HepG2 (cell line): ENCODE measurements at regions not wholly inside any gene's neighbourhood (a gene's known extent, or its start where the extent isn't known, plus 50 kb on each side); places are given as distances from the start of the nearest gene placed in this dataset.

Source experiments
- GABPA ChIP-seq, 2 experiments: IDR thresholded peaks; 2 replicates each; pipeline ENCODE4 v1.6.1; 2011 to 2016; ENCODE audit warnings: low read depth in 2 of 2, low read length in 1 of 2, missing biosample characterization in 1 of 2, missing genetic modification characterization in 1 of 2
- HOXA5 ChIP-seq: sonication (generic); formaldehyde crosslinking; IDR thresholded peaks from 2 replicates; pipeline ENCODE4 v1.4.0; 2020; ENCODE audit warnings: missing genetic modification reagents
- MXD4 ChIP-seq: IDR thresholded peaks from 2 replicates; pipeline ENCODE4 v1.6.1; 2016; ENCODE audit warnings: mild to moderate bottlenecking, missing biosample characterization, missing genetic modification reagents
- NFKBIZ ChIP-seq: IDR thresholded peaks from 2 replicates; pipeline ENCODE4 v1.6.1; 2018; ENCODE audit warnings: missing genetic modification reagents, missing compliant biosample characterization
- POLR2A ChIP-seq, 2 experiments: IDR thresholded peaks; 2 replicates each; pipeline ENCODE4 v1.6.1; 2011; ENCODE audit warnings: low read depth in 2 of 2, low read length in 2 of 2, mild to moderate bottlenecking in 1 of 2, moderate library complexity in 1 of 2; ENCODE audit not compliant: insufficient read depth in 1 of 2
- REL ChIP-seq: sonication (generic); formaldehyde crosslinking; conservative IDR thresholded peaks from 2 replicates; pipeline ENCODE4 v1.8.0; 2022; ENCODE audit warnings: mild to moderate bottlenecking, missing genetic modification reagents, moderate library complexity
- RFXANK ChIP-seq: IDR thresholded peaks from 2 replicates; pipeline ENCODE4 v1.6.1; 2016
- YEATS2 ChIP-seq: sonication (generic); formaldehyde crosslinking; IDR thresholded peaks from 2 replicates; pipeline ENCODE4 v1.4.0; 2020; ENCODE audit warnings: missing genetic modification reagents, borderline replicate concordance
- ZFP41 ChIP-seq: sonication (generic); formaldehyde crosslinking; IDR thresholded peaks from 2 replicates; pipeline ENCODE4 v1.4.0; 2020; ENCODE audit warnings: mild to moderate bottlenecking, missing genetic modification reagents, borderline replicate concordance
- ZNF501 ChIP-seq: sonication (generic); formaldehyde crosslinking; IDR thresholded peaks from 2 replicates; pipeline ENCODE4 v1.5.1; 2020; ENCODE audit warnings: mild to moderate bottlenecking, moderate library complexity, missing genetic modification reagents
- ZNF839 ChIP-seq: sonication (generic); formaldehyde crosslinking; IDR thresholded peaks from 2 replicates; pipeline ENCODE4 v1.4.0; 2020; ENCODE audit warnings: missing genetic modification reagents, mild to moderate bottlenecking, borderline replicate concordance
- TF ChIP-seq, protein P1 (sequence below): sonication (generic); formaldehyde crosslinking; IDR thresholded peaks from 2 replicates; pipeline ENCODE4 v1.5.0; 2020; ENCODE audit warnings: mild to moderate bottlenecking, missing genetic modification reagents, moderate library complexity
- TF ChIP-seq, protein P2 (sequence below), 2 experiments: IDR thresholded peaks; 2 replicates each; pipeline ENCODE4 v1.6.1; 2011 to 2012; ENCODE audit warnings: low read length in 2 of 2, borderline replicate concordance in 1 of 2, low read depth in 1 of 2, mild to moderate bottlenecking in 1 of 2, moderate library complexity in 1 of 2
- TF ChIP-seq, protein P3 (sequence below): sonication (generic); formaldehyde crosslinking; IDR thresholded peaks from 2 replicates; pipeline ENCODE4 v1.5.1; 2020; ENCODE audit warnings: missing genetic modification reagents, mild to moderate bottlenecking, borderline replicate concordance

DNA sequence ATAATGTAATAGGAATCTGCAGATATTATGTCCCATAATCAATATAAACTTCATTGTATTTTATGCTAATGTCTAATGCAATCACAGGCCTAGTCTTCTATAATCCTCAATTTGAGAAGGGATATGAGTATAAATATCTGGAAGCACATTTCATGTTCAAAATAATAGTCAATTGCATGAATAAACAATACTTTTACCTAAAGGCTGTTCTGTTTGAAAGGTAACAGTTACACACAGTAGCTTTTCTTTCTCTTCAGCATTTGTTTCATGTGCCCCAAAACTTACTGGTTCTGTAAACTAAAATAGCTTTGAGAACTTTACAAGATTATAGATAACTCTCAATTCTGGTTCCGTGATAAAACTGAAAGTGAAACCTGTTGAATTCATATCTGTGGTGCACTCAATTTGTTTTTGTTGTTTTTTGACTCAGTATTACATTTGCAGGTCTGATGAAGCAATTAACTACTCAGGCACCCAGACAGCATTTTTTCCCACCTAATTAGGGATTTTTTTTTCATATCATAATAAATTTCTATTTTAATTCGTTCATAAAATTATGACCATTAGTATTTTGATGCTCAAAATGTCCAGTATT, 1193.8 kb downstream of the SLITRK1 start:
- TF ChIP-seq GABPA (IDR thresholded peaks at IDR 0.05; ENCODE audit: low read depth, low read length), result no peak
- no peak for TF ChIP-seq GABPA (CRISPR knock-in tag; IDR thresholded peaks at IDR 0.05; ENCODE audit: low read depth)
- TF ChIP-seq REL (CRISPR knock-in tag), result no peak
- no peak for TF ChIP-seq NFKBIZ
- no peak for TF ChIP-seq RFXANK (CRISPR knock-in tag)
- no peak for TF ChIP-seq ZFP41
- TF ChIP-seq, protein P1, sequence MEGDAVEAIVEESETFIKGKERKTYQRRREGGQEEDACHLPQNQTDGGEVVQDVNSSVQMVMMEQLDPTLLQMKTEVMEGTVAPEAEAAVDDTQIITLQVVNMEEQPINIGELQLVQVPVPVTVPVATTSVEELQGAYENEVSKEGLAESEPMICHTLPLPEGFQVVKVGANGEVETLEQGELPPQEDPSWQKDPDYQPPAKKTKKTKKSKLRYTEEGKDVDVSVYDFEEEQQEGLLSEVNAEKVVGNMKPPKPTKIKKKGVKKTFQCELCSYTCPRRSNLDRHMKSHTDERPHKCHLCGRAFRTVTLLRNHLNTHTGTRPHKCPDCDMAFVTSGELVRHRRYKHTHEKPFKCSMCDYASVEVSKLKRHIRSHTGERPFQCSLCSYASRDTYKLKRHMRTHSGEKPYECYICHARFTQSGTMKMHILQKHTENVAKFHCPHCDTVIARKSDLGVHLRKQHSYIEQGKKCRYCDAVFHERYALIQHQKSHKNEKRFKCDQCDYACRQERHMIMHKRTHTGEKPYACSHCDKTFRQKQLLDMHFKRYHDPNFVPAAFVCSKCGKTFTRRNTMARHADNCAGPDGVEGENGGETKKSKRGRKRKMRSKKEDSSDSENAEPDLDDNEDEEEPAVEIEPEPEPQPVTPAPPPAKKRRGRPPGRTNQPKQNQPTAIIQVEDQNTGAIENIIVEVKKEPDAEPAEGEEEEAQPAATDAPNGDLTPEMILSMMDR (CRISPR knock-in tag), result no peak
- no peak for TF ChIP-seq MXD4
- no peak for TF ChIP-seq ZNF501
- TF ChIP-seq, protein P2, sequence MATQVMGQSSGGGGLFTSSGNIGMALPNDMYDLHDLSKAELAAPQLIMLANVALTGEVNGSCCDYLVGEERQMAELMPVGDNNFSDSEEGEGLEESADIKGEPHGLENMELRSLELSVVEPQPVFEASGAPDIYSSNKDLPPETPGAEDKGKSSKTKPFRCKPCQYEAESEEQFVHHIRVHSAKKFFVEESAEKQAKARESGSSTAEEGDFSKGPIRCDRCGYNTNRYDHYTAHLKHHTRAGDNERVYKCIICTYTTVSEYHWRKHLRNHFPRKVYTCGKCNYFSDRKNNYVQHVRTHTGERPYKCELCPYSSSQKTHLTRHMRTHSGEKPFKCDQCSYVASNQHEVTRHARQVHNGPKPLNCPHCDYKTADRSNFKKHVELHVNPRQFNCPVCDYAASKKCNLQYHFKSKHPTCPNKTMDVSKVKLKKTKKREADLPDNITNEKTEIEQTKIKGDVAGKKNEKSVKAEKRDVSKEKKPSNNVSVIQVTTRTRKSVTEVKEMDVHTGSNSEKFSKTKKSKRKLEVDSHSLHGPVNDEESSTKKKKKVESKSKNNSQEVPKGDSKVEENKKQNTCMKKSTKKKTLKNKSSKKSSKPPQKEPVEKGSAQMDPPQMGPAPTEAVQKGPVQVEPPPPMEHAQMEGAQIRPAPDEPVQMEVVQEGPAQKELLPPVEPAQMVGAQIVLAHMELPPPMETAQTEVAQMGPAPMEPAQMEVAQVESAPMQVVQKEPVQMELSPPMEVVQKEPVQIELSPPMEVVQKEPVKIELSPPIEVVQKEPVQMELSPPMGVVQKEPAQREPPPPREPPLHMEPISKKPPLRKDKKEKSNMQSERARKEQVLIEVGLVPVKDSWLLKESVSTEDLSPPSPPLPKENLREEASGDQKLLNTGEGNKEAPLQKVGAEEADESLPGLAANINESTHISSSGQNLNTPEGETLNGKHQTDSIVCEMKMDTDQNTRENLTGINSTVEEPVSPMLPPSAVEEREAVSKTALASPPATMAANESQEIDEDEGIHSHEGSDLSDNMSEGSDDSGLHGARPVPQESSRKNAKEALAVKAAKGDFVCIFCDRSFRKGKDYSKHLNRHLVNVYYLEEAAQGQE (IDR thresholded peaks at IDR 0.05; ENCODE audit: borderline replicate concordance in 1 of 2, low read depth in 1 of 2, low read length in 2 of 2), result no peak
- no peak for TF ChIP-seq HOXA5 (CRISPR knock-in tag)
- TF ChIP-seq, protein P3, sequence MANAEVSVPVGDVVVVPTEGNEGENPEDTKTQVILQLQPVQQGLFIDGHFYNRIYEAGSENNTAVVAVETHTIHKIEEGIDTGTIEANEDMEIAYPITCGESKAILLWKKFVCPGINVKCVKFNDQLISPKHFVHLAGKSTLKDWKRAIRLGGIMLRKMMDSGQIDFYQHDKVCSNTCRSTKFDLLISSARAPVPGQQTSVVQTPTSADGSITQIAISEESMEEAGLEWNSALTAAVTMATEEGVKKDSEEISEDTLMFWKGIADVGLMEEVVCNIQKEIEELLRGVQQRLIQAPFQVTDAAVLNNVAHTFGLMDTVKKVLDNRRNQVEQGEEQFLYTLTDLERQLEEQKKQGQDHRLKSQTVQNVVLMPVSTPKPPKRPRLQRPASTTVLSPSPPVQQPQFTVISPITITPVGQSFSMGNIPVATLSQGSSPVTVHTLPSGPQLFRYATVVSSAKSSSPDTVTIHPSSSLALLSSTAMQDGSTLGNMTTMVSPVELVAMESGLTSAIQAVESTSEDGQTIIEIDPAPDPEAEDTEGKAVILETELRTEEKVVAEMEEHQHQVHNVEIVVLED (CRISPR knock-in tag), result no peak
- TF ChIP-seq POLR2A (IDR thresholded peaks at IDR 0.05; ENCODE audit: insufficient read depth in 1 of 2, low read depth in 2 of 2, low read length in 2 of 2), result no peak
- no peak for TF ChIP-seq YEATS2 (CRISPR knock-in tag)
- no peak for TF ChIP-seq ZNF839 (CRISPR knock-in tag)
